Neutrophil (primary cell): ENCODE measurements at regions not wholly inside any gene's neighbourhood (a gene's known extent, or its start where the extent isn't known, plus 50 kb on each side); places are given as distances from the start of the nearest gene placed in this dataset.

Experiments
- H3K27ac ChIP-seq: fragments of 200-600 bp; sonication (generic); 2 replicates; pipeline ENCODE4 v1.5.1; 2016; ENCODE audit warnings: mild to moderate bottlenecking, moderate library complexity
- H3K27me3 ChIP-seq: fragments of 200-600 bp; sonication (generic); 2 replicates; pipeline ENCODE4 v1.6.0; 2016; ENCODE audit warnings: mild to moderate bottlenecking
- H3K36me3 ChIP-seq: fragments of 200-600 bp; sonication (generic); 2 replicates; pipeline ENCODE4 v1.5.1; 2017
- H3K4me1 ChIP-seq, 2 experiments: fragments of 200-600 bp in 1 of 2; sonication (generic) in 1 of 2; 1 replicate in 1 of 2; 2 replicates in 1 of 2; pipeline versions ENCODE4 v1.5.1 to v1.6.1; 2013 to 2016; ENCODE audit warnings: low read depth in 1 of 2, low read length in 1 of 2, mild to moderate bottlenecking in 1 of 2, moderate library complexity in 1 of 2; ENCODE audit not compliant: control insufficient read depth in 1 of 2, insufficient read depth in 1 of 2
- H3K4me3 ChIP-seq, 2 experiments: fragments of 200-600 bp in 1 of 2; sonication (generic) in 1 of 2; 1 replicate in 1 of 2; 2 replicates in 1 of 2; pipeline ENCODE4 v1.5.1; 2013 to 2016; ENCODE audit warnings: low read depth in 1 of 2, low read length in 1 of 2, mild to moderate bottlenecking in 1 of 2, moderate library complexity in 1 of 2
- H3K9me3 ChIP-seq: fragments of 200-600 bp; sonication (generic); 2 replicates; pipeline ENCODE4 v1.5.1; 2016
- CTCF ChIP-seq: fragments of 200-600 bp; sonication (generic); IDR thresholded peaks from 2 replicates; pipeline ENCODE4 v1.5.1; 2016; ENCODE audit warnings: antibody characterized with exemption

- Histone ChIP-seq H3K36me3 (no peaks in the 10 kb centered on the region), H3K9me3 (no peaks in the 10 kb centered on the region), H3K27me3 (no peaks in the 10 kb centered on the region), H3K4me3 (no peak overlapping the region), H3K27ac (no peak overlapping the region), H3K4me1 (no peaks in the 10 kb centered on the region)
- TF ChIP-seq CTCF = no peak
These were observed 605.4 kb downstream of the BCL11A start for GRCh38 chr2:59947917-59948541.

- Histone ChIP-seq H3K4me3 (no peak overlapping the region), H3K4me1 (no peaks in the 10 kb centered on the region), H3K36me3 (no peaks in the 10 kb centered on the region), H3K9me3 (no peaks in the 10 kb centered on the region), H3K27ac (no peak overlapping the region), H3K27me3 (no peaks in the 10 kb centered on the region)
- no peak for TF ChIP-seq CTCF
These were observed 606.2 kb downstream of the BCL11A start for GRCh38 chr2:59947209-59947608.

DNA sequence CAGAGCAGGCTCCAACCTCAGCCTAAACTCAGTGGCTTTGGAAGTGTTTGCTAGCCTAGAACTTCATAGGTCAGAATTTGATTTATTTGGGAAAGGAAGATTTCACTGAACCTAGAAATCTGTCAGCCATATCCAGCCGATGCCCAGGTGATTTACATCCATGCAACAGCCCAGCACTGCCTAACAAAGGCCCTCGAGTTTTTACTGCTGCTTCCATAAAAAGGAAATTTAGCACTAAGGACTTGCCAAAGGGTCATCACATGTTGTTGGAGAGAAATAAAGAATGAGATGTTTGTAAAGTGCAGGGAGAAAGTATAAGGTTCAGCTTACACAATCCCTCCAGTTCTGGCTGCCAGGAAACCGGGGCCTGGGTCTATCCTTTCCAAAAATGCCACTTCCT is 614.2 kb downstream of the BCL11A start:
- Histone ChIP-seq H3K27ac (no peak overlapping the region), H3K4me3 (no peak overlapping the region), H3K36me3 (no peaks in the 10 kb centered on the region), H3K4me1 (no peaks in the 10 kb centered on the region), H3K27me3 (no peaks in the 10 kb centered on the region), H3K9me3 (no peaks in the 10 kb centered on the region)
- no peak for TF ChIP-seq CTCF

DNA sequence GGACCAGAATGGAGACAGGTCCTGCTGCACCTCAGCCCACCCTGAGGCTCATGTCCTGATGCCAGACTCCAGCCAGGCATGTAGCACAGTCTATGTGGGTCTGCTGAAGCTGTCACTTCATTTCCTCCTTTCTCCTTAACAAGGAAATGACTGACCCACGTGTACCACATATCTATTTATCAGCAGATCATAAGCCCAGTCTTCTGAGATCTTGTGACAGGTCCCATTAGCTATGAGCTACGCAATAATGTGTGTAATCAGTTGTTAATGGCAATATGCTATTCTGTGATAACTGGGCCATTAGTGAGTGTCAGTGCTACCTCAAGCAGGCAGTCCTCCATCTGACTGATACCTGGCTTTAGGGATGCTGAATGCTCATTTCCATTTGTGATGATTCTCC is 615.3 kb downstream of the BCL11A start:
- TF ChIP-seq CTCF = no peak
- Histone ChIP-seq H3K27me3 (no peaks in the 10 kb centered on the region), H3K36me3 (no peaks in the 10 kb centered on the region), H3K4me3 (no peak overlapping the region), H3K27ac (no peak overlapping the region), H3K4me1 (no peaks in the 10 kb centered on the region), H3K9me3 (no peaks in the 10 kb centered on the region)

- Histone ChIP-seq H3K4me3 (no peak overlapping the region), H3K27me3 (no peaks in the 10 kb centered on the region), H3K9me3 (no peaks in the 10 kb centered on the region), H3K4me1 (no peaks in the 10 kb centered on the region), H3K27ac (no peak overlapping the region), H3K36me3 (no peaks in the 10 kb centered on the region)
- no peak for TF ChIP-seq CTCF
These were observed 617.4 kb downstream of the BCL11A start for GRCh38 chr2:59936048-59936447.

DNA sequence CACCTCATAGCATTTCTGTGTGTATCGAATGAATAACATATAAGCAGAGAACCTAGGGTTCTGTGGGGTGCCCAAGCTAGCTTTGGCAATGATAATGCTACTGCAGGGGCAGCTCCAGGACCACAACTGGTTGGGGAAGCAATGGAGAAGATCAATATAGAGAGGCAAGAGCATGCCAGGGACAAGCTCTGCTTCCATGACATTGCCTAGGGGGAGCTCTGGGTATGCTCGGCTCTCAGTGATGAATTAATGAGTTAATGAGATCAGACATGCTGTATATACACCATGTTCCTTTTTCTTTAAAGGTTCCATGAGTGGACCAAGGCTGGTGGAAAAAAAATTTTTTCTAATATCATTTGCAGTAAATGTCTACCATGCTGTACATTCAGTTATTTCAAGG is 618.4 kb downstream of the BCL11A start:
- H3K4me1 ChIP-seq = no peaks in the 10 kb centered on the region
- no peaks in the 10 kb centered on the region for H3K27me3 ChIP-seq
- H3K9me3 ChIP-seq = no peaks in the 10 kb centered on the region
- no peak for TF ChIP-seq CTCF
- no peak overlapping the region for H3K4me3 ChIP-seq
- no peaks in the 10 kb centered on the region for H3K36me3 ChIP-seq
- H3K27ac ChIP-seq = no peak overlapping the region
